ENCODE measurements at regions not wholly inside any gene's neighbourhood (a gene's known extent, or its start where the extent isn't known, plus 50 kb on each side); places are given as distances from the start of the nearest gene placed in this dataset.

- Histone ChIP-seq H3K9me1 (ENCODE audit: control insufficient read depth, extremely low read depth, insufficient read depth, low read length) (no peaks in the 10 kb centered on the region), H3K36me3 (ENCODE audit: control insufficient read depth in 2 of 2, extremely low read depth in 1 of 2, insufficient read depth in 2 of 2, low read length in 2 of 2) (no peaks in the 10 kb centered on the region), H3K4me1 (ENCODE audit: control insufficient read depth, extremely low read depth, insufficient read depth, low read length) (no peaks in the 10 kb centered on the region), H3K27ac (ENCODE audit: control insufficient read depth, insufficient read depth, low read length) (no peak overlapping the region), H3K9ac (ENCODE audit: control insufficient read depth, extremely low read depth, insufficient read depth, low read length) (no peak overlapping the region), H2AFZ (ENCODE audit: control insufficient read depth, low read length) (no peak overlapping the region), H3K79me2 (ENCODE audit: control insufficient read depth, insufficient read depth, low read length) (no peaks in the 10 kb centered on the region), H3K27me3 (ENCODE audit: control insufficient read depth, extremely low read depth, insufficient read depth, low read length) (peaks cover 4% of the 10 kb centered on the region), H3K9me3 (ENCODE audit: control insufficient read depth, low read depth, low read length) (no peaks in the 10 kb centered on the region), H3K4me2 (ENCODE audit: control insufficient read depth, extremely low read depth, insufficient read depth, low read depth, low read length) (no peak overlapping the region), H3K4me3 (ENCODE audit: control insufficient read depth in 2 of 3, extremely low read depth in 1 of 3, insufficient read depth in 2 of 3, low read depth in 1 of 3, low read length in 3 of 3) (no peak overlapping the region), H4K20me1 (ENCODE audit: control insufficient read depth, extremely low read depth, insufficient read depth, low read length) (no peaks in the 10 kb centered on the region)
- dilution Hi-C loops (cut with MboI; ENCODE audit: extremely low pct_ligation_motif_present, low sequenced_read_pairs): no loop called here
- no peak for TF ChIP-seq EZH2 (IDR thresholded peaks at IDR 0.05; ENCODE audit: low read length)
- no peak for FAIRE-seq
- DNase-seq (ENCODE audit: low read depth, low spot score): no peak
Measured at GRCh38 chr18:8468921-8469335, 140.3 kb upstream of the RAB12 start.

GRCh38 chr18:8469544-8470130 lies 139.6 kb upstream of the RAB12 start:
- Histone ChIP-seq H3K4me2 (ENCODE audit: control insufficient read depth, extremely low read depth, insufficient read depth, low read depth, low read length) (no peak overlapping the region), H3K9ac (ENCODE audit: control insufficient read depth, extremely low read depth, insufficient read depth, low read length) (no peak overlapping the region), H3K9me3 (ENCODE audit: control insufficient read depth, low read depth, low read length) (no peaks in the 10 kb centered on the region), H3K4me3 (ENCODE audit: control insufficient read depth in 2 of 3, extremely low read depth in 1 of 3, insufficient read depth in 2 of 3, low read depth in 1 of 3, low read length in 3 of 3) (no peak overlapping the region), H3K9me1 (ENCODE audit: control insufficient read depth, extremely low read depth, insufficient read depth, low read length) (no peaks in the 10 kb centered on the region), H4K20me1 (ENCODE audit: control insufficient read depth, extremely low read depth, insufficient read depth, low read length) (no peaks in the 10 kb centered on the region), H3K27me3 (ENCODE audit: control insufficient read depth, extremely low read depth, insufficient read depth, low read length) (peaks cover 4% of the 10 kb centered on the region), H3K4me1 (ENCODE audit: control insufficient read depth, extremely low read depth, insufficient read depth, low read length) (peaks cover 3% of the 10 kb centered on the region), H3K27ac (ENCODE audit: control insufficient read depth, insufficient read depth, low read length) (no peak overlapping the region), H3K36me3 (ENCODE audit: control insufficient read depth in 2 of 2, extremely low read depth in 1 of 2, insufficient read depth in 2 of 2, low read length in 2 of 2) (no peaks in the 10 kb centered on the region), H2AFZ (ENCODE audit: control insufficient read depth, low read length) (peak overlapping the region; percentile 12), H3K79me2 (ENCODE audit: control insufficient read depth, insufficient read depth, low read length) (no peaks in the 10 kb centered on the region)
- DNase-seq (ENCODE audit: low read depth, low spot score) (no peak), FAIRE-seq (peak; percentile 86)
- TF ChIP-seq EZH2 (IDR thresholded peaks at IDR 0.05; ENCODE audit: low read length) (no peak), CTCF (optimal IDR thresholded peaks at IDR 0.05 in 1 of 3, IDR thresholded peaks at IDR 0.05 in 1 of 3, conservative IDR thresholded peaks at IDR 0.05 in 1 of 3; ENCODE audit: extremely low read depth in 1 of 3, insufficient read depth in 2 of 3, low read length in 3 of 3) (no peak)
- dilution Hi-C loops (cut with MboI; ENCODE audit: extremely low pct_ligation_motif_present, low sequenced_read_pairs): no loop called here

GRCh38 chr18:8471372-8471771 lies 137.9 kb upstream of the RAB12 start:
- Histone ChIP-seq H3K9me3 (ENCODE audit: control insufficient read depth, low read depth, low read length) (no peaks in the 10 kb centered on the region), H3K27ac (ENCODE audit: control insufficient read depth, insufficient read depth, low read length) (no peak overlapping the region), H3K79me2 (ENCODE audit: control insufficient read depth, insufficient read depth, low read length) (no peaks in the 10 kb centered on the region), H3K36me3 (ENCODE audit: control insufficient read depth in 2 of 2, extremely low read depth in 1 of 2, insufficient read depth in 2 of 2, low read length in 2 of 2) (no peaks in the 10 kb centered on the region), H3K9ac (ENCODE audit: control insufficient read depth, extremely low read depth, insufficient read depth, low read length) (no peak overlapping the region), H3K4me2 (ENCODE audit: control insufficient read depth, extremely low read depth, insufficient read depth, low read depth, low read length) (no peak overlapping the region), H3K4me3 (ENCODE audit: control insufficient read depth in 2 of 3, extremely low read depth in 1 of 3, insufficient read depth in 2 of 3, low read depth in 1 of 3, low read length in 3 of 3) (no peak overlapping the region), H3K4me1 (ENCODE audit: control insufficient read depth, extremely low read depth, insufficient read depth, low read length) (peaks cover 8% of the 10 kb centered on the region), H3K9me1 (ENCODE audit: control insufficient read depth, extremely low read depth, insufficient read depth, low read length) (no peaks in the 10 kb centered on the region), H3K27me3 (ENCODE audit: control insufficient read depth, extremely low read depth, insufficient read depth, low read length) (peaks cover 7% of the 10 kb centered on the region), H2AFZ (ENCODE audit: control insufficient read depth, low read length) (no peak overlapping the region), H4K20me1 (ENCODE audit: control insufficient read depth, extremely low read depth, insufficient read depth, low read length) (no peaks in the 10 kb centered on the region)
- dilution Hi-C loops (cut with MboI; ENCODE audit: extremely low pct_ligation_motif_present, low sequenced_read_pairs): no loop called here
- TF ChIP-seq EZH2 (IDR thresholded peaks at IDR 0.05; ENCODE audit: low read length) (no peak), CTCF (optimal IDR thresholded peaks at IDR 0.05 in 1 of 3, IDR thresholded peaks at IDR 0.05 in 1 of 3, conservative IDR thresholded peaks at IDR 0.05 in 1 of 3; ENCODE audit: extremely low read depth in 1 of 3, insufficient read depth in 2 of 3, low read length in 3 of 3) (no peak)
- FAIRE-seq (no peak), DNase-seq (ENCODE audit: low read depth, low spot score) (no peak)

Data from keratinocyte (primary cell).